ENCODE measurements at regions not wholly inside any gene's neighbourhood (a gene's known extent, or its start where the extent isn't known, plus 50 kb on each side); places are given as distances from the start of the nearest gene placed in this dataset.

DNA sequence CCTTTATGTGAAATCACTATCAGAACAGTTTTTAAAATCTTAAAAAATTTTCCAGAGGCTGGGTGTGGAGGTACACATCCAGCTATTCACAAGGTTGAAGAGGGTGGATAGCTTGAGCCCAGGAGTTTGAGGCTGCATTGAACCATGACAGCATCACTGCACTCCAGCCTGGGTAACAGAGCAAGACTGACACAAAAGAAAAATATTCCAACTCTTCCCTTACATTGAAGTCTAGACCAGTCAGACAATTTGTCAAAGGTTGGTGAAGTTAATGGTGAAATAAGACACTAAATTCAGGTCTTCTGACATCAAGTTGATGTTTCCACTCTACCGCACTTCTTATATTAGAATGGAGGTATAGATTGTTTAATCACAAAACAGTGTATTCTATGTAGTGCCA, 52.8 kb downstream of the HYCC2 start:
- H3K4me2 ChIP-seq: no peak overlapping the region

DNA sequence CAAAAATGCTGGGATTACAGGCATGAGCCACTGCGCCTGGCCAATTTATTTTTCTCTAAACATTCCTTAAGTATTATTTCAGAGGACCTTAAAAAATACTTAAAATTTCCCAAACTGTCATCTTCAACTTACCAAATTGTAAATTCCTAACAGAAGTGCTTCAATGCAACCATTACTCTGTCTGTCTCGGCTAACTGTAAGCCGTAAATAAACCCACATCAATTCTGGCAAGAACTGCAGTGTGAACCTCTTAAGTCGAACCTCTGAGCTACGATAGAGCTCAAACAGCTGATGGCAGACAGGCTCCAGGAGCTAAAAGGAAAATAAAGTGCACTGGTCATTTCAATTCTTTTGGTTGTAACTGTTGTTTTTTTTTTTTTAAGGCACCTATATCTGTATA, 53.4 kb upstream of the ORC2 start:
- no peak for TF ChIP-seq PHF8 (IDR thresholded peaks at IDR 0.05; ENCODE audit: borderline replicate concordance, low read depth)
- no peak for TF ChIP-seq RCOR1 (IDR thresholded peaks at IDR 0.05; ENCODE audit: low read depth, low read length)
- TF ChIP-seq MYC (IDR thresholded peaks at IDR 0.05; ENCODE audit: borderline replicate concordance, low read length): no peak
- TF ChIP-seq POLR2AphosphoS2 (conservative IDR thresholded peaks at IDR 0.05; ENCODE audit: low read length): no peak
- TF ChIP-seq KDM1A (IDR thresholded peaks at IDR 0.05; ENCODE audit: low read depth): no peak
- TF ChIP-seq RAD21 (conservative IDR thresholded peaks at IDR 0.05 in 1 of 2, IDR thresholded peaks at IDR 0.05 in 1 of 2): no peak
- no peak for TF ChIP-seq RARB (CRISPR knock-in tag; IDR thresholded peaks at IDR 0.05)
- TF ChIP-seq, protein P1, sequence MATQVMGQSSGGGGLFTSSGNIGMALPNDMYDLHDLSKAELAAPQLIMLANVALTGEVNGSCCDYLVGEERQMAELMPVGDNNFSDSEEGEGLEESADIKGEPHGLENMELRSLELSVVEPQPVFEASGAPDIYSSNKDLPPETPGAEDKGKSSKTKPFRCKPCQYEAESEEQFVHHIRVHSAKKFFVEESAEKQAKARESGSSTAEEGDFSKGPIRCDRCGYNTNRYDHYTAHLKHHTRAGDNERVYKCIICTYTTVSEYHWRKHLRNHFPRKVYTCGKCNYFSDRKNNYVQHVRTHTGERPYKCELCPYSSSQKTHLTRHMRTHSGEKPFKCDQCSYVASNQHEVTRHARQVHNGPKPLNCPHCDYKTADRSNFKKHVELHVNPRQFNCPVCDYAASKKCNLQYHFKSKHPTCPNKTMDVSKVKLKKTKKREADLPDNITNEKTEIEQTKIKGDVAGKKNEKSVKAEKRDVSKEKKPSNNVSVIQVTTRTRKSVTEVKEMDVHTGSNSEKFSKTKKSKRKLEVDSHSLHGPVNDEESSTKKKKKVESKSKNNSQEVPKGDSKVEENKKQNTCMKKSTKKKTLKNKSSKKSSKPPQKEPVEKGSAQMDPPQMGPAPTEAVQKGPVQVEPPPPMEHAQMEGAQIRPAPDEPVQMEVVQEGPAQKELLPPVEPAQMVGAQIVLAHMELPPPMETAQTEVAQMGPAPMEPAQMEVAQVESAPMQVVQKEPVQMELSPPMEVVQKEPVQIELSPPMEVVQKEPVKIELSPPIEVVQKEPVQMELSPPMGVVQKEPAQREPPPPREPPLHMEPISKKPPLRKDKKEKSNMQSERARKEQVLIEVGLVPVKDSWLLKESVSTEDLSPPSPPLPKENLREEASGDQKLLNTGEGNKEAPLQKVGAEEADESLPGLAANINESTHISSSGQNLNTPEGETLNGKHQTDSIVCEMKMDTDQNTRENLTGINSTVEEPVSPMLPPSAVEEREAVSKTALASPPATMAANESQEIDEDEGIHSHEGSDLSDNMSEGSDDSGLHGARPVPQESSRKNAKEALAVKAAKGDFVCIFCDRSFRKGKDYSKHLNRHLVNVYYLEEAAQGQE (IDR thresholded peaks at IDR 0.05): no peak
- TF ChIP-seq ZSCAN20 (CRISPR knock-in tag; IDR thresholded peaks at IDR 0.05): no peak
- no peak for TF ChIP-seq RFX5 (IDR thresholded peaks at IDR 0.05)
- no peak for TF ChIP-seq ESRRA (IDR thresholded peaks at IDR 0.05; ENCODE audit: borderline replicate concordance, low read length)
- TF ChIP-seq NFE2L2 (conservative IDR thresholded peaks at IDR 0.05; ENCODE audit: low read length): no peak
- no peak for TF ChIP-seq TP53 (CRISPR knock-in tag; IDR thresholded peaks at IDR 0.05)
- TF ChIP-seq KDM5A (IDR thresholded peaks at IDR 0.05): no peak
- TF ChIP-seq NPAS2 (CRISPR knock-in tag; IDR thresholded peaks at IDR 0.05; ENCODE audit: borderline replicate concordance): no peak
- TF ChIP-seq, protein P2, sequence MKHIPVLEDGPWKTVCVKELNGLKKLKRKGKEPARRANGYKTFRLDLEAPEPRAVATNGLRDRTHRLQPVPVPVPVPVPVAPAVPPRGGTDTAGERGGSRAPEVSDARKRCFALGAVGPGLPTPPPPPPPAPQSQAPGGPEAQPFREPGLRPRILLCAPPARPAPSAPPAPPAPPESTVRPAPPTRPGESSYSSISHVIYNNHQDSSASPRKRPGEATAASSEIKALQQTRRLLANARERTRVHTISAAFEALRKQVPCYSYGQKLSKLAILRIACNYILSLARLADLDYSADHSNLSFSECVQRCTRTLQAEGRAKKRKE (CRISPR knock-in tag; IDR thresholded peaks at IDR 0.05; ENCODE audit: low read depth): no peak
- no peak for TF ChIP-seq TFCP2L1 (CRISPR knock-in tag; IDR thresholded peaks at IDR 0.05)
- TF ChIP-seq, protein P3, sequence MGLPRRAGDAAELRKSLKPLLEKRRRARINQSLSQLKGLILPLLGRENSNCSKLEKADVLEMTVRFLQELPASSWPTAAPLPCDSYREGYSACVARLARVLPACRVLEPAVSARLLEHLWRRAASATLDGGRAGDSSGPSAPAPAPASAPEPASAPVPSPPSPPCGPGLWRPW (IDR thresholded peaks at IDR 0.05): no peak
- H3K27ac ChIP-seq: no peak overlapping the region
- CTCF ChIA-PET: interaction anchor here (1.4 kb wide), 2 partner anchors 52 to 161 kb away, joined by 3 read pairs; no protein-coding TSS in a partner anchor
- H3K4me2 ChIP-seq: no peak overlapping the region
- H3K9me3 ChIP-seq: no peaks in the 10 kb centered on the region
- FAIRE-seq (no peak), ATAC-seq (no peak), DNase-seq (ENCODE audit: low read depth in 1 of 2, low spot score in 1 of 2) (no peak)
- no peak overlapping the region for H3K4me3 ChIP-seq
- WGBS (ENCODE audit: missing lambda C conversion rate): 90% methylated on average over 5 of the region's 5 CpGs
- POLR2A ChIA-PET: no interaction called here
- no peaks in the 10 kb centered on the region for H3K4me1 ChIP-seq

More for the DNA sequence above, 52.8 kb downstream of the HYCC2 start:
- TF ChIP-seq CBX2 (IDR thresholded peaks at IDR 0.05; ENCODE audit: borderline replicate concordance, low read depth): no peak
- TF ChIP-seq SMC3 (IDR thresholded peaks at IDR 0.05): no peak
- TF ChIP-seq, protein P4, sequence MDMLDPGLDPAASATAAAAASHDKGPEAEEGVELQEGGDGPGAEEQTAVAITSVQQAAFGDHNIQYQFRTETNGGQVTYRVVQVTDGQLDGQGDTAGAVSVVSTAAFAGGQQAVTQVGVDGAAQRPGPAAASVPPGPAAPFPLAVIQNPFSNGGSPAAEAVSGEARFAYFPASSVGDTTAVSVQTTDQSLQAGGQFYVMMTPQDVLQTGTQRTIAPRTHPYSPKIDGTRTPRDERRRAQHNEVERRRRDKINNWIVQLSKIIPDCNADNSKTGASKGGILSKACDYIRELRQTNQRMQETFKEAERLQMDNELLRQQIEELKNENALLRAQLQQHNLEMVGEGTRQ (IDR thresholded peaks at IDR 0.05): no peak
- TF ChIP-seq, protein P5, sequence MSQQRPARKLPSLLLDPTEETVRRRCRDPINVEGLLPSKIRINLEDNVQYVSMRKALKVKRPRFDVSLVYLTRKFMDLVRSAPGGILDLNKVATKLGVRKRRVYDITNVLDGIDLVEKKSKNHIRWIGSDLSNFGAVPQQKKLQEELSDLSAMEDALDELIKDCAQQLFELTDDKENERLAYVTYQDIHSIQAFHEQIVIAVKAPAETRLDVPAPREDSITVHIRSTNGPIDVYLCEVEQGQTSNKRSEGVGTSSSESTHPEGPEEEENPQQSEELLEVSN (IDR thresholded peaks at IDR 0.05; ENCODE audit: borderline replicate concordance, low read depth): no peak
- TF ChIP-seq SREBF2 (IDR thresholded peaks at IDR 0.05): no peak
- no peak for TF ChIP-seq POLR2A (IDR thresholded peaks at IDR 0.05; ENCODE audit: low read length)
- no peak for TF ChIP-seq ZFP36 (IDR thresholded peaks at IDR 0.05; ENCODE audit: borderline replicate concordance, partially characterized antibody)
- TF ChIP-seq GATA3 (IDR thresholded peaks at IDR 0.05; ENCODE audit: borderline replicate concordance): no peak
- TF ChIP-seq MAFK (IDR thresholded peaks at IDR 0.05; ENCODE audit: partially characterized antibody): no peak
- TF ChIP-seq RNF2 (IDR thresholded peaks at IDR 0.05; ENCODE audit: borderline replicate concordance, low read depth): no peak
- TF ChIP-seq, protein P6, sequence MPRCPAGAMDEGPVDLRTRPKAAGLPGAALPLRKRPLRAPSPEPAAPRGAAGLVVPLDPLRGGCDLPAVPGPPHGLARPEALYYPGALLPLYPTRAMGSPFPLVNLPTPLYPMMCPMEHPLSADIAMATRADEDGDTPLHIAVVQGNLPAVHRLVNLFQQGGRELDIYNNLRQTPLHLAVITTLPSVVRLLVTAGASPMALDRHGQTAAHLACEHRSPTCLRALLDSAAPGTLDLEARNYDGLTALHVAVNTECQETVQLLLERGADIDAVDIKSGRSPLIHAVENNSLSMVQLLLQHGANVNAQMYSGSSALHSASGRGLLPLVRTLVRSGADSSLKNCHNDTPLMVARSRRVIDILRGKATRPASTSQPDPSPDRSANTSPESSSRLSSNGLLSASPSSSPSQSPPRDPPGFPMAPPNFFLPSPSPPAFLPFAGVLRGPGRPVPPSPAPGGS (IDR thresholded peaks at IDR 0.05): no peak
- TF ChIP-seq NFE2L2 (conservative IDR thresholded peaks at IDR 0.05; ENCODE audit: low read length): no peak
- TF ChIP-seq JUNB (IDR thresholded peaks at IDR 0.05): no peak
- no peak for TF ChIP-seq RAD21 (conservative IDR thresholded peaks at IDR 0.05 in 1 of 2, IDR thresholded peaks at IDR 0.05 in 1 of 2)
- no peak for TF ChIP-seq HOXB13 (CRISPR knock-in tag; IDR thresholded peaks at IDR 0.05; ENCODE audit: low read depth)
- TF ChIP-seq KDM5A (IDR thresholded peaks at IDR 0.05): no peak
- no peak for TF ChIP-seq FOSL2 (IDR thresholded peaks at IDR 0.05)
- no peak for TF ChIP-seq FOSL2 (CRISPR knock-in tag; IDR thresholded peaks at IDR 0.05)
- TF ChIP-seq RCOR1 (IDR thresholded peaks at IDR 0.05; ENCODE audit: low read depth, low read length): no peak
- ChIA-PET POLR2A (no interaction called here), CTCF (interaction anchor here (0.6 to 0.8 kb wide), 2 partner anchors 52 to 140 kb away, joined by 3 read pairs; no protein-coding TSS in a partner anchor)
- 98% methylated on average over 1 of the region's 1 CpG for WGBS (ENCODE audit: missing lambda C conversion rate)
- ATAC-seq (no peak), FAIRE-seq (no peak), DNase-seq (ENCODE audit: low read depth in 1 of 2, low spot score in 1 of 2) (no peak)
- Histone ChIP-seq H3K9me3 (no peaks in the 10 kb centered on the region), H3K27ac (no peak overlapping the region), H3K4me3 (no peak overlapping the region), H3K4me1 (no peaks in the 10 kb centered on the region)

Measured in A549 (cell line).